Epithelial cell of esophagus (primary cell): ENCODE measurements at regions not wholly inside any gene's neighbourhood (a gene's known extent, or its start where the extent isn't known, plus 50 kb on each side); places are given as distances from the start of the nearest gene placed in this dataset.

Experiments
- DNase-seq: peaks from one replicate; pipeline ENCODE4 v3.0.0; 2010; ENCODE audit warnings: low read depth
- H3K4me3 ChIP-seq: 2 replicates; pipeline ENCODE4 v1.5.1; 2011; ENCODE audit warnings: mild to moderate bottlenecking, low read length, control low read depth
- CTCF ChIP-seq: IDR thresholded peaks from 2 replicates; pipeline ENCODE4 v1.5.1; 2011; ENCODE audit warnings: low read depth, mild to moderate bottlenecking, low read length, control low read depth, inconsistent platforms; ENCODE audit not compliant: insufficient read depth; ENCODE audit errors: missing control alignments

GRCh38 chr18:8458546-8459215 lies 150.6 kb upstream of the RAB12 start:
- no peak for DNase-seq
- no peak for TF ChIP-seq CTCF
- H3K4me3 ChIP-seq: no peak overlapping the region

GRCh38 chr18:8460748-8461147 lies 148.5 kb upstream of the RAB12 start:
- H3K4me3 ChIP-seq: no peak overlapping the region
- peak; percentile 63 for DNase-seq
- TF ChIP-seq CTCF: no peak

GRCh38 chr18:8461544-8461943 lies 147.7 kb upstream of the RAB12 start:
- TF ChIP-seq CTCF: no peak
- DNase-seq: no peak
- no peak overlapping the region for H3K4me3 ChIP-seq

- TF ChIP-seq CTCF: no peak
- DNase-seq: no peak
- no peak overlapping the region for H3K4me3 ChIP-seq
Measured at GRCh38 chr18:8462651-8463185, 146.5 kb upstream of the RAB12 start.

- DNase-seq: no peak
- no peak for TF ChIP-seq CTCF
- H3K4me3 ChIP-seq: no peak overlapping the region
Measured at GRCh38 chr18:8463791-8464190, 145.4 kb upstream of the RAB12 start.

GRCh38 chr18:8468191-8468590 lies 141.0 kb upstream of the RAB12 start:
- DNase-seq: no peak
- H3K4me3 ChIP-seq: no peak overlapping the region

More at GRCh38 chr18:8468191-8468590, 141.0 kb upstream of the RAB12 start:
- TF ChIP-seq CTCF: no peak
